HEK293 (cell line): ENCODE measurements at regions not wholly inside any gene's neighbourhood (a gene's known extent, or its start where the extent isn't known, plus 50 kb on each side); places are given as distances from the start of the nearest gene placed in this dataset.

Experiments used
- CTCF ChIA-PET: fragments of 350-600 bp; formaldehyde crosslinking; extraction: SDS; loops from one replicate; lab custom pipeline; 2021; ENCODE audit warnings: antibody characterized with exemption; lab: Yijun Ruan, JAX
- POLR2A ChIA-PET: fragments of 300-600 bp; formaldehyde crosslinking; extraction: SDS; loops from one replicate; lab custom pipeline; 2020; ENCODE audit warnings: antibody characterized with exemption, inconsistent platforms; lab: Yijun Ruan, JAX
- H3K27ac ChIP-seq: fragments of 200-500 bp; sonication (Bioruptor generic); 2 replicates; pipeline ENCODE4 v1.5.1; 2014; ENCODE audit warnings: low read depth, low read length, control low read depth, inconsistent platforms; ENCODE audit errors: extremely low read depth
- H3K36me3 ChIP-seq, 2 experiments: fragments of 200-500 bp in 1 of 2; sonication (Bioruptor generic) in 1 of 2; 1 replicate in 1 of 2; 2 replicates in 1 of 2; pipeline ENCODE4 v1.5.1; 2014 to 2017; ENCODE audit warnings: inconsistent platforms in 2 of 2, low read length in 2 of 2; ENCODE audit not compliant: control insufficient read depth in 2 of 2, insufficient read depth in 1 of 2
- H3K4me1 ChIP-seq: fragments of 200-500 bp; sonication (Bioruptor generic); 2 replicates; pipeline ENCODE4 v1.5.1; 2014; ENCODE audit warnings: mild to moderate bottlenecking, low read length, inconsistent platforms; ENCODE audit not compliant: control insufficient read depth, insufficient read depth
- H3K4me3 ChIP-seq: 2 replicates; pipeline ENCODE4 v1.5.1; 2011; ENCODE audit warnings: low read depth, mild to moderate bottlenecking, control low read depth, low read length, moderate library complexity
- H3K9me3 ChIP-seq: fragments of 200-500 bp; sonication (Bioruptor generic); 2 replicates; pipeline ENCODE4 v1.5.1; 2014; ENCODE audit warnings: low read depth, low read length, inconsistent platforms; ENCODE audit not compliant: control insufficient read depth, insufficient read depth
- BCL11B ChIP-seq: fragments of 450-650 bp; formaldehyde crosslinking; IDR thresholded peaks from 2 replicates; pipeline ENCODE4 v1.5.1; 2016; ENCODE audit warnings: low read depth, missing biosample characterization, missing genetic modification characterization
- KLF1 ChIP-seq: fragments of 450-650 bp; formaldehyde crosslinking; IDR thresholded peaks from 2 replicates; pipeline ENCODE4 v1.5.1; 2016; ENCODE audit warnings: missing biosample characterization, missing genetic modification characterization
- PRDM1 ChIP-seq: fragments of 450-650 bp; formaldehyde crosslinking; IDR thresholded peaks from 2 replicates; pipeline ENCODE4; 2016; ENCODE audit warnings: missing biosample characterization, missing genetic modification characterization
- PRDM4 ChIP-seq: fragments of 450-650 bp; formaldehyde crosslinking; IDR thresholded peaks from 2 replicates; pipeline ENCODE4 v1.5.1; 2017; ENCODE audit warnings: missing biosample characterization, missing genetic modification characterization
- REST ChIP-seq: fragments of 450-650 bp; formaldehyde crosslinking; IDR thresholded peaks from 2 replicates; pipeline ENCODE4 v1.5.1; 2016; ENCODE audit warnings: missing biosample characterization, missing genetic modification characterization
- SETDB1 ChIP-seq: IDR thresholded peaks from one replicate; pipeline ENCODE4 v1.6.1; 2017; ENCODE audit warnings: mild to moderate bottlenecking, low read length, moderate library complexity, mixed read lengths; ENCODE audit not compliant: insufficient read length
- TCF7L2 ChIP-seq: IDR thresholded peaks from 2 replicates; pipeline ENCODE4 v1.6.1; 2011; ENCODE audit warnings: low read depth, mild to moderate bottlenecking, inconsistent platforms, low read length, moderate library complexity, borderline replicate concordance
- ZBTB10 ChIP-seq: fragments of 450-650 bp; formaldehyde crosslinking; IDR thresholded peaks from 2 replicates; pipeline ENCODE4 v1.5.1; 2016; ENCODE audit warnings: missing biosample characterization, missing genetic modification characterization
- ZBTB8A ChIP-seq: fragments of 450-650 bp; formaldehyde crosslinking; IDR thresholded peaks from 2 replicates; pipeline ENCODE4 v1.5.1; 2016; ENCODE audit warnings: missing biosample characterization, missing genetic modification characterization
- ZFHX2 ChIP-seq: fragments of 450-650 bp; formaldehyde crosslinking; conservative IDR thresholded peaks from 2 replicates; pipeline ENCODE4 v1.5.1; 2016; ENCODE audit warnings: missing biosample characterization, missing genetic modification characterization
- ZNF514 ChIP-seq: fragments of 450-650 bp; formaldehyde crosslinking; IDR thresholded peaks from 2 replicates; pipeline ENCODE4 v1.5.1; 2016; ENCODE audit warnings: missing biosample characterization, missing genetic modification characterization
- ZNF529 ChIP-seq: fragments of 450-650 bp; formaldehyde crosslinking; IDR thresholded peaks from 2 replicates; pipeline ENCODE4 v1.5.1; 2017; ENCODE audit warnings: missing genetic modification characterization, missing biosample characterization; ENCODE audit not compliant: insufficient replicate concordance
- ZNF530 ChIP-seq: fragments of 450-650 bp; formaldehyde crosslinking; IDR thresholded peaks from 2 replicates; pipeline ENCODE4 v1.5.1; 2016; ENCODE audit warnings: low read depth, missing biosample characterization, missing genetic modification characterization
- ZNF558 ChIP-seq: fragments of 450-650 bp; formaldehyde crosslinking; IDR thresholded peaks from 2 replicates; pipeline ENCODE4 v1.5.1; 2016; ENCODE audit warnings: missing biosample characterization, missing genetic modification characterization
- ZNF621 ChIP-seq: fragments of 450-650 bp; formaldehyde crosslinking; IDR thresholded peaks from 2 replicates; pipeline ENCODE4 v1.5.1; 2017; ENCODE audit warnings: missing biosample characterization, missing genetic modification characterization
- ZNF626 ChIP-seq: fragments of 450-650 bp; sonication (Bioruptor Pico); formaldehyde crosslinking; IDR thresholded peaks from 2 replicates; pipeline ENCODE4 v1.5.1; 2018; ENCODE audit warnings: missing biosample characterization, missing genetic modification characterization, inconsistent platforms
- ZNF658 ChIP-seq: fragments of 450-650 bp; formaldehyde crosslinking; IDR thresholded peaks from 2 replicates; pipeline ENCODE4; 2016; ENCODE audit warnings: missing biosample characterization, missing genetic modification characterization
- ZNF701 ChIP-seq: fragments of 450-650 bp; formaldehyde crosslinking; IDR thresholded peaks from 2 replicates; pipeline ENCODE4 v1.5.1; 2016; ENCODE audit warnings: missing biosample characterization, missing genetic modification characterization
- ZNF76 ChIP-seq: fragments of 450-650 bp; formaldehyde crosslinking; IDR thresholded peaks from 2 replicates; pipeline ENCODE4; 2016; ENCODE audit warnings: low read depth, missing biosample characterization, missing genetic modification characterization, borderline replicate concordance
- TF ChIP-seq, protein P1 (sequence below): fragments of 450-650 bp; formaldehyde crosslinking; IDR thresholded peaks from 2 replicates; pipeline ENCODE4 v1.5.1; 2016; ENCODE audit warnings: missing biosample characterization, missing genetic modification characterization

GRCh38 chr1:195908121-195908520 lies 700.1 kb downstream of the KCNT2 start:
- CTCF ChIA-PET: no interaction called here
- POLR2A ChIA-PET: no interaction called here
- TF ChIP-seq SETDB1 (no peak), ZFHX2 (tag by site-specific recombination) (no peak), ZNF76 (tag by site-specific recombination) (no peak), ZNF530 (tag by site-specific recombination) (no peak), KLF1 (tag by site-specific recombination) (no peak), PRDM1 (tag by site-specific recombination) (no peak), ZNF658 (no peak), ZNF558 (no peak), BCL11B (tag by site-specific recombination) (no peak), ZNF626 (tag by site-specific recombination) (no peak), ZNF701 (tag by site-specific recombination) (no peak), TCF7L2 (no peak), ZNF514 (tag by site-specific recombination) (no peak), ZBTB8A (tag by site-specific recombination) (no peak), PRDM4 (tag by site-specific recombination) (no peak), ZBTB10 (tag by site-specific recombination) (no peak), ZNF529 (tag by site-specific recombination) (no peak), ZNF621 (tag by site-specific recombination) (no peak), REST (tag by site-specific recombination) (no peak)
- TF ChIP-seq, protein P1, sequence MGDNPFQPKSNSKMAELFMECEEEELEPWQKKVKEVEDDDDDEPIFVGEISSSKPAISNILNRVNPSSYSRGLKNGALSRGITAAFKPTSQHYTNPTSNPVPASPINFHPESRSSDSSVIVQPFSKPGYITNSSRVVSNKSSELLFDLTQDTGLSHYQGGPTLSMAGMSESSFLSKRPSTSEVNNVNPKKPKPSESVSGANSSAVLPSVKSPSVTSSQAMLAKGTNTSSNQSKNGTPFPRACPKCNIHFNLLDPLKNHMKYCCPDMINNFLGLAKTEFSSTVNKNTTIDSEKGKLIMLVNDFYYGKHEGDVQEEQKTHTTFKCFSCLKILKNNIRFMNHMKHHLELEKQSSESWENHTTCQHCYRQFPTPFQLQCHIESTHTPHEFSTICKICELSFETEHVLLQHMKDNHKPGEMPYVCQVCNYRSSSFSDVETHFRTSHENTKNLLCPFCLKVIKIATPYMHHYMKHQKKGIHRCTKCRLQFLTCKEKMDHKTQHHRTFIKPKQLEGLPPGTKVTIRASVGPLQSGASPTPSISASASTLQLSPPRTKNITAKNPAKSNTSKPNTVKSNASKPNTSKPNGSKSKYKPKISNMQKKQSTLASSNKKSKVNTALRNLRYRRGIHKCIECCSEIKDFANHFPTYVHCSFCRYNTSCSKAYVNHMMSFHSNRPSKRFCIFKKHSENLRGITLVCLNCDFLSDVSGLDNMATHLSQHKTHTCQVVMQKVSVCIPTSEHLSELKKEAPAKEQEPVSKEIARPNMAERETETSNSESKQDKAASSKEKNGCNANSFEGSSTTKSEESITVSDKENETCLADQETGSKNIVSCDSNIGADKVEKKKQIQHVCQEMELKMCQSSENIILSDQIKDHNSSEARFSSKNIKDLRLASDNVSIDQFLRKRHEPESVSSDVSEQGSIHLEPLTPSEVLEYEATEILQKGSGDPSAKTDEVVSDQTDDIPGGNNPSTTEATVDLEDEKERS: no peak
- Histone ChIP-seq H3K4me3 (no peak overlapping the region), H3K27ac (no peak overlapping the region), H3K36me3 (no peaks in the 10 kb centered on the region), H3K9me3 (no peaks in the 10 kb centered on the region), H3K4me1 (no peaks in the 10 kb centered on the region)
